GM12872 (cell line): ENCODE measurements at regions not wholly inside any gene's neighbourhood (a gene's known extent, or its start where the extent isn't known, plus 50 kb on each side); places are given as distances from the start of the nearest gene placed in this dataset.

Source experiments
- TF ChIP-seq, protein P1 (sequence below): IDR thresholded peaks from 3 replicates; pipeline ENCODE4 v1.5.1; 2011; ENCODE audit warnings: low read depth, mild to moderate bottlenecking, low read length, moderate library complexity; ENCODE audit not compliant: insufficient read depth

DNA sequence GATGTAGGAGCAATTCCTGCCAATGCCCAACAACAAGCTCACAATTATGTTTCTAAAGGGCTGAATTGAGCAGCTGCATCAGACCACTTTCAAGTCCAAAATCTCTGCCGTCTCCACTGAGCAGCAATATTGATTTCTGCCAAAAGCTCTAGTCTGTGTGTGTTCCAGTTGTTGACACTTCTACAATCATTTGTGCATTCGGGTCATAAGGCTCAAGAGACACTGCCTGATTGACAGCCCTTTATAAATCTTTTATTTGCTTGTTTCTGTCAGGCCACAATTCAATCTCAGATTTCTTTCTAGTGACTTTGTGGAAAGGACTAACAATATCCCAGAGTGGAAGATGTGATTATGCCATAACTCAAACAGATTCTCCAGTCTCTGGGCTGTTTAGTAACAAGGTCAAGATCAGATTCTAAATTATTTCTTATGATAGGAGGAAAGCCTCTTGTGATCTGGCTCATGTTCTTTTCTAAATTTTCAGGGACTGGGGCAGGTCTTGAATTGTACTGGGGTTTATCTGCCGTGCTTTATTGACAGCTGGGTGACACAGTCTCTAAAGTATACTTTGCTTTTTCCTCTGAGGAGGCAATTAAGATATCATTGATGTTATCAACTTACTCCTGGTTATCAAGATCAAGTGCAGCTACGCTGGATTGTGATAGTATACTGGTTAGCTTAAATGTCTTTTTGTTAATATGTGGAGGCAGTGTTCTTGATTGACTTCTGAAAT lies 377.1 kb downstream of the CNTNAP4 start:
- TF ChIP-seq, protein P1, sequence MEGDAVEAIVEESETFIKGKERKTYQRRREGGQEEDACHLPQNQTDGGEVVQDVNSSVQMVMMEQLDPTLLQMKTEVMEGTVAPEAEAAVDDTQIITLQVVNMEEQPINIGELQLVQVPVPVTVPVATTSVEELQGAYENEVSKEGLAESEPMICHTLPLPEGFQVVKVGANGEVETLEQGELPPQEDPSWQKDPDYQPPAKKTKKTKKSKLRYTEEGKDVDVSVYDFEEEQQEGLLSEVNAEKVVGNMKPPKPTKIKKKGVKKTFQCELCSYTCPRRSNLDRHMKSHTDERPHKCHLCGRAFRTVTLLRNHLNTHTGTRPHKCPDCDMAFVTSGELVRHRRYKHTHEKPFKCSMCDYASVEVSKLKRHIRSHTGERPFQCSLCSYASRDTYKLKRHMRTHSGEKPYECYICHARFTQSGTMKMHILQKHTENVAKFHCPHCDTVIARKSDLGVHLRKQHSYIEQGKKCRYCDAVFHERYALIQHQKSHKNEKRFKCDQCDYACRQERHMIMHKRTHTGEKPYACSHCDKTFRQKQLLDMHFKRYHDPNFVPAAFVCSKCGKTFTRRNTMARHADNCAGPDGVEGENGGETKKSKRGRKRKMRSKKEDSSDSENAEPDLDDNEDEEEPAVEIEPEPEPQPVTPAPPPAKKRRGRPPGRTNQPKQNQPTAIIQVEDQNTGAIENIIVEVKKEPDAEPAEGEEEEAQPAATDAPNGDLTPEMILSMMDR = no peak

DNA sequence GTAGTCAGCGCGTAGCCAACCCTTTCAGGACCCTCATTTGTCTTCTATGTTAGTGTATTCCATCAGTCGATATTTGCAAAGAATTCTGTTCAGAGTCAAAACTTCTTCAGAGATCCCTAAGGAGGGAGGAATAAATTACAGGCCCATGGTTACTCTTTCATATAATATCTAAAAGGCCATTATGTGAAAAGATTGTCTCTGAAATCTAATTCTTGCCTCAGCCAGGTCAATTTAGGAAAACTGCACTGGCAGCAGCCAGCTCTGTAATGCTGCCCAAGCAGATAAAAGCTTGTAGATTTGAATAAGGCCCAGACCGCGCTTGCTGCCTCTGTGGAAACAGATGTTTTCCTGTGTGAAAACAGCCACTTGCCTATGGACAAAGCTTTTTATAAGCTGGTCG lies 379.8 kb downstream of the CNTNAP4 start:
- TF ChIP-seq, protein P1 = no peak

DNA sequence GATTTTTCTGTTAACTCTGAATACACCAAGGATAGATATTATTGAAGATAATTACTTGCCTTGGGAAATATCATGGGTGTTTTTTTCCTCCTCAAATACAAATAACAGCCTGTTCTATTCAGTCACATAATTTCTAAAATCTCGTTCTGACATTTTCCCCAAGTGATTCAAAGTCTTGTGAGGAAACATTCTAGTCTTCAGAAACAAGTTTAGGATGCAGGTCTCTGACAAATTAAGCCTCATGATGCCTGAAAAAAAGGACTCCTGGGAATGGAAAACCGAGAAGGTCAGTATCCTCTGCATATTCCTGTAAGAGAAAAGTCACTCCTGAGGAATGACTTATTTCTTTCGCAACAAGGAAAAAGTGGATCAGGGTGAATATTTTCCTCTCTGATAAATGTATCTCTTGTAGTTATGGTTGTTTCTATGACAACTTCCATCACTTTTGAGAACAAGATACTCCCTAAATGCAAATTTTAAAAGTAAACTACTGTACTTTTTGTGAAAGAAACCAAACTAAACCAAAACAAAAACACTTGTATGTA lies 384.6 kb downstream of the CNTNAP4 start:
- TF ChIP-seq, protein P1 = no peak

DNA sequence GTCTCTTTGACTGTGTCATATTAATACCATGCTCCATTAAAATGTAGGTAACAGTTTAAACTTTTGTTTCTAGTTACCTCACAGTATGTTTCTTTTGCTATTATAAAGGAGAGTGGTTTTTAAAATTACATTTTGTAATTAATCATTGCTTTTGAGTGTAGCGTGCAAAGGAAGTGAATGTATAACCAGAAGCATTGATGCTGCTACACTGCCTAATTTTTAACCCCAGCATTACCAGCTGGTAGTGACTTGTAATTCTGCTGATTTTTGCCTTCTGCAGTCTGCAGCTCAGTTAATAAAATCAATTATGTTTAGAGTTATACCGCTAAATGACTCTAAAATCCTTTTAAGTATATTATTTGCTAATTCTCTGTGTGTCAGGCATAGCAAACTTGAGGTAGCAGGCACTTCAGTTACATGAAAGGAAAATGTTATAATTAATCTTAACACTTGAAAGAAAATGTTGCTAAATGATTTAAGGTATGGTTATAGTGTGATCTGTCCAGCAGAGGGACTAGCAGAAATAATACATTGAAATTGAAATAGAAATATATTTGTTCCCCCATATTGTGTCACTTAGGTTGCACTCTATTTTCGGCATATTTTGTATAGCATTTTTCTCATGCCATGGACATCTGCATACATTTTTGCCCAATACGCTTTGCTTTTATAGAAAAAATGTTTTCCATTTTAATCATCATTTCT lies 388.5 kb downstream of the CNTNAP4 start:
- TF ChIP-seq, protein P1 = no peak

DNA sequence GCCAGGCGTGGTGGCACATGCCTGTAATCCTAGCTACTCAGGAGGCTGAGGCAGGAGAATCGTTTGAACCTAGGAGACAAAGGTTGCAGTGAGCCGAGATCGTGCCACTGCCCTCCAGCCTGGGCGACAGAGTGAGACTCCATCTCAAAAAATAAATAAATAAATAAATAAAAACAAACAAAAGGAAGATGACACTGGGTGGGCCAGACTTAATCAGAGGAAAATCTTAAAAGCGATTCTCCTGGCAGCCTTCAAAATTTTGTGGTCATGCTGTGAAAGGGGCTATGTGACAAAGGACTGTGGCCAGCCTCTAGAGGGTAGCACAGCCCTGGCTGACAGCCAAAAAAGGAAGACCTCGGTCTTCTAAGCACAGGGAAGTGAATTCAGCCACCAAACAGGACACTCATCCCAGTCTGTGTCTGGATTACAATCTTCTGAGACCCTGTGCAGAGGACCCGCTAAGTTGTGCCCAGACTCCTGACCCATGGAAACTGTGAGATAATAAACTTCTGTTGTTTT lies 391.1 kb downstream of the CNTNAP4 start:
- TF ChIP-seq, protein P1 = no peak

DNA sequence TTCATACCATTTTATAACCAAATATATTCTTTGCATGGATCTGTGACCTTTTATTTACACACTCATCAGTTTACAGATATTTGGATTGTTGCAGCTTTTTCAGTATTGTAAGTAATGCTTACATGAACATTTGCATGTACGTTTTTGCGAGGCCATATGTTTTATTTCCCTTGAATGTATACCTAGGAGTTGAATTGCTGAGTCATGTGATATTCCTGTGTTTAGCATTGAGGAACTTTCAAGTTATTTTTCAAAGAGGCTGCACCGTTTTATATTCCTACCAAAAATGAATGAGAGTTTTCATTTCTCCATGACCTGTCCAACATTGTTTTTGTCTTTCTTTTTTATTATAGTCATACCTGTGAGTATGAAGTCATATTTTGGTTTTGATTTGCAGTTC lies 392.1 kb downstream of the CNTNAP4 start:
- TF ChIP-seq, protein P1 = no peak

DNA sequence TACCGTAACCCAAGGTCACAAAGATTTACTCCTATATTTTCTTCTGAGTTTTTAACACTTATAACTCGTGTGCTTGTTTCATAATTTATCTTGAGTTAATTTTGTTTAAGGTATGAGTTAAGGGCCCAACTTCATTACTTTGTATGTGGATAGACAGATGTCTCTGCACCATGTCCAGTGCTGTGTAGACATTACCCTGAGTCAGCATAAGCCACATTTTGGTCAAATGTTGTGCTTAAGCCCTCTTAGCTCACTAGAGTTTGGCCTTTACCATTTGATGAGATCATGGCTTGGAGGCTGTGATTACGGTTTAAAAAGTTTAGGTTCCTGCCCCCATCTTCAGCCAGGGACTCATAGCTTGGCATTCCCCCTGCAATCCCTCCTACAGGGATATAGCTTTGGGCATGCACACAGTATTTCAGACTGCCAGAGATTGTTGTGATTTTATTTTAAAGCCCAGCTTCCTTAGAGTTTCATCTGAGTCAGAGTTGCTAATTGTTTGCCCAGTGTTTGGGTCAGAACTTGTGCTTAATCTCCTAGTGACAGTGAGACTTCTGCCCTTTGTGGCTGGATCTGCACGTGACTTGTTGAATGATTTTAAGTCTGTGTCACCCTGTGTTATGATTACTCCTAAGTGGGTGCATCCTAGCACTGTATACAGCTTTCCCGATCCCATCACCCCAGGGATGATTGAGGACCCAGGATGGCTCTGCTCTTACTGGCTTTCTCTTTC lies 393.1 kb downstream of the CNTNAP4 start:
- TF ChIP-seq, protein P1 = no peak
